K562 (cell line): ENCODE measurements at regions not wholly inside any gene's neighbourhood (a gene's known extent, or its start where the extent isn't known, plus 50 kb on each side); places are given as distances from the start of the nearest gene placed in this dataset.

Experiments
- ATAC-seq: fragments of 200-7000 bp; cut with Tn5 transposase; 3 replicates; pipeline ENCODE4 v1.9.1; 2020; ENCODE audit warnings: moderate library complexity
- BruUV-seq: library from RNA; stranded (reverse); fragments of 400-500 nt; replicated peaks from 2 replicates; lab custom pipeline; 2021; lab: Mats Ljungman, UMichigan
- CTCF ChIA-PET: fragments of 300-600 bp; formaldehyde crosslinking; extraction: SDS; loops from one replicate; lab custom pipeline; 2021; ENCODE audit warnings: low intra/inter-chr PET ratio; lab: Yijun Ruan, JAX
- POLR2A ChIA-PET: fragments of 300-600, 350-650 bp; sonication (Branson Sonifier 250); formaldehyde crosslinking; extraction: SDS; loops from one replicate; lab custom pipeline; 2021; ENCODE audit warnings: antibody characterized with exemption, inconsistent platforms; lab: Yijun Ruan, JAX
- DNase-seq, 4 experiments: peaks; one replicate each; pipeline versions ENCODE4 v3.0.0 to v3.0.0-alpha.2; 2011 to 2018; ENCODE audit warnings: low spot score in 3 of 4, mixed read lengths in 3 of 4; ENCODE audit errors: extremely low read depth in 1 of 4
- FAIRE-seq: peaks from 2 replicates; lab custom pipeline; 2011; peaks lifted over from hg19 to GRCh38; lab: Jason Lieb, UNC
- H2AFZ ChIP-seq: 2 replicates; pipeline ENCODE4 v1.6.0; 2011; ENCODE audit warnings: low read depth, low read length, control low read depth, inconsistent platforms
- H3K27ac ChIP-seq: fragments of 200-600 bp; 3 replicates; pipeline ENCODE4 v1.8.0; 2011; ENCODE audit warnings: low read depth, mild to moderate bottlenecking, control low read depth, inconsistent platforms, low read length, moderate library complexity, mixed read lengths; ENCODE audit errors: extremely low read depth
- H3K27me3 ChIP-seq, 2 experiments: fragments of 300-600 bp in 1 of 2; 2 replicates in 1 of 2; 3 replicates in 1 of 2; pipeline versions ENCODE4 v1.6.0 to v1.8.0; 2011; ENCODE audit warnings: inconsistent platforms in 2 of 2, low read length in 2 of 2, mild to moderate bottlenecking in 1 of 2, mixed read lengths in 1 of 2, moderate library complexity in 1 of 2; ENCODE audit not compliant: control insufficient read depth in 2 of 2, insufficient read depth in 2 of 2
- H3K36me3 ChIP-seq: fragments of 300-600 bp; 3 replicates; pipeline ENCODE4 v1.8.0; 2011; ENCODE audit warnings: mild to moderate bottlenecking, low read length, inconsistent platforms; ENCODE audit not compliant: control insufficient read depth, insufficient read depth
- H3K4me1 ChIP-seq, 2 experiments: fragments of 200-600 bp in 1 of 2; replicated peaks in 1 of 2; 2 replicates in 1 of 2; 3 replicates in 1 of 2; pipeline versions ENCODE4 v1.5.1 to v1.8.0; 2011; ENCODE audit warnings: inconsistent platforms in 2 of 2, low read length in 2 of 2, mild to moderate bottlenecking in 1 of 2, mixed read lengths in 1 of 2, moderate library complexity in 1 of 2; ENCODE audit not compliant: control insufficient read depth in 2 of 2, insufficient read depth in 2 of 2
- H3K4me2 ChIP-seq: 2 replicates; pipeline ENCODE4 v1.6.1; 2011; ENCODE audit warnings: low read length, control low read depth, inconsistent platforms, mixed read lengths; ENCODE audit not compliant: insufficient read depth
- H3K4me3 ChIP-seq: fragments of 200-600 bp; sonication (generic), shearing (Covaris generic); 2 replicates; pipeline ENCODE4 v1.5.1; 2016; ENCODE audit warnings: control low read depth, inconsistent platforms
- H3K79me2 ChIP-seq: fragments of 200-600 bp; 3 replicates; pipeline ENCODE4 v1.8.0; 2011; ENCODE audit warnings: low read length, inconsistent platforms; ENCODE audit not compliant: control insufficient read depth, insufficient read depth
- H3K9ac ChIP-seq, 2 experiments: 2 replicates each; pipeline versions ENCODE4 v1.6.0 to v1.6.1; 2011; ENCODE audit warnings: low read depth in 2 of 2, low read length in 2 of 2, control low read depth in 1 of 2, inconsistent platforms in 1 of 2, mild to moderate bottlenecking in 1 of 2, mixed read lengths in 1 of 2; ENCODE audit not compliant: insufficient read depth in 1 of 2
- H3K9me1 ChIP-seq: one replicate; pipeline ENCODE4 v1.6.0; 2011; ENCODE audit warnings: inconsistent platforms, mild to moderate bottlenecking, low read length, moderate library complexity; ENCODE audit not compliant: control insufficient read depth, insufficient read depth
- H3K9me3 ChIP-seq: replicated peaks from 2 replicates; pipeline ENCODE4 v1.5.1; 2011; ENCODE audit warnings: low read depth, low read length, inconsistent platforms; ENCODE audit not compliant: control insufficient read depth, insufficient read depth
- H4K20me1 ChIP-seq: replicated peaks from 2 replicates; pipeline ENCODE4 v1.6.1; 2011; ENCODE audit warnings: low read length, inconsistent platforms, mixed read lengths; ENCODE audit not compliant: control insufficient read depth, insufficient read depth
- FOXJ3 ChIP-seq: sonication (generic); formaldehyde crosslinking; IDR thresholded peaks from 2 replicates; pipeline ENCODE4 v1.4.0; 2020; ENCODE audit warnings: mild to moderate bottlenecking, missing genetic modification reagents
- GATAD2A ChIP-seq: fragments of 450-650 bp; IDR thresholded peaks from 2 replicates; pipeline ENCODE4 v1.6.1; 2017
- MCM3 ChIP-seq: fragments of 450-650 bp; IDR thresholded peaks from 2 replicates; pipeline ENCODE4 v1.6.1; 2016
- TSC22D4 ChIP-seq: fragments of 450-650 bp; IDR thresholded peaks from 2 replicates; pipeline ENCODE4 v1.6.1; 2016; ENCODE audit warnings: missing genetic modification characterization, missing biosample characterization, control low read depth
- ZNF583 ChIP-seq: fragments of 250-450 bp; sonication (Bioruptor Pico); IDR thresholded peaks from 2 replicates; pipeline ENCODE4 v1.4.0; 2020
- ZSCAN32 ChIP-seq: fragments of 450-650 bp; formaldehyde crosslinking; IDR thresholded peaks from 2 replicates; pipeline ENCODE4 v1.4.0; 2020; ENCODE audit warnings: mild to moderate bottlenecking, moderate library complexity
- ZZZ3 ChIP-seq: fragments of 450-650 bp; IDR thresholded peaks from 2 replicates; pipeline ENCODE4 v1.6.1; 2016; ENCODE audit warnings: antibody characterized with exemption, mild to moderate bottlenecking, moderate library complexity
- in situ Hi-C: fragments of 300-500 bp; cut with MboI; formaldehyde crosslinking; loops from 4 replicates; pipeline ENCODE4 v1.15.0; 2018; ENCODE audit warnings: inconsistent platforms, mixed read lengths
- intact Hi-C: fragments of 100-400 bp; cut with micrococcal nuclease; formaldehyde crosslinking; loops from 2 replicates; pipeline ENCODE4 v1.14.2; 2022
- TF ChIP-seq, protein P1 (sequence below): fragments of 450-650 bp; formaldehyde crosslinking; IDR thresholded peaks from 2 replicates; pipeline ENCODE4 v1.4.0; 2020; ENCODE audit warnings: mild to moderate bottlenecking
- TF ChIP-seq, protein P2 (sequence below): fragments of 450-650 bp; IDR thresholded peaks from 2 replicates; pipeline ENCODE4 v1.6.1; 2016; ENCODE audit warnings: low read depth, mild to moderate bottlenecking, moderate library complexity
- TF ChIP-seq, protein P3 (sequence below), 3 experiments: fragments of 200-800 bp in 1 of 3; sonication (Bioruptor generic) in 1 of 3; sonication (generic) in 1 of 3; formaldehyde crosslinking in 1 of 3; IDR thresholded peaks; 2 replicates each; pipeline versions ENCODE4 v1.6.1 to v1.8.0; 2016 to 2022; ENCODE audit warnings: mild to moderate bottlenecking in 2 of 3, missing compliant biosample characterization in 2 of 3, missing genetic modification characterization in 2 of 3, missing genetic modification reagents in 1 of 3
- TF ChIP-seq, protein P4 (sequence below): fragments of 450-650 bp; conservative IDR thresholded peaks from 2 replicates; pipeline ENCODE4 v1.6.1; 2016; ENCODE audit warnings: missing genetic modification characterization, low read depth, mild to moderate bottlenecking, control low read depth, missing compliant biosample characterization

DNA sequence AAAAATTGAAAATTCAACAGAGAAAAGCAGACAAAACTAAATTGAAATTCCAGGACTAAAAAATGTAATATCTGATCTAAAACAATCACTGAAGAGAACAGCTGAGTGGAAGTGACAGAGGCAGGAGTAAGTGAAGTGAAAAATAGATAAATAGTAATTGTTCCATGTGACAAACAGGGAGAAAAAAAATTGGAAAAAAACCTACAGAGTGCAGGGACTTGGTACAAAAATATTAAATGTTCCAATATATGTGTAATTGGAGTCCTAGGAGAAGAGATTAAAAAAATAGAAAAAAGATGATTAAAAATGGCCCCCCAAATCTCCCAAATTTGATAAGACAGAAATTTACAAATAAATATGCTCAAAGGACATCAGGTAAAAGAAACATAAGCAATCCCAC, 63.4 kb upstream of the NAMPT start:
- in situ Hi-C loops, result no loop called here
- no peak overlapping the region for H3K4me3 ChIP-seq
- TF ChIP-seq ZSCAN32 (CRISPR knock-in tag) (no peak), FOXJ3 (CRISPR knock-in tag) (no peak), TSC22D4 (tag) (no peak), ZNF583 (no peak), ZZZ3 (0 out of 2 replicates have a peak, but pooled peaks have one; percentile 58), GATAD2A (no peak), MCM3 (no peak)
- TF ChIP-seq, protein P1, sequence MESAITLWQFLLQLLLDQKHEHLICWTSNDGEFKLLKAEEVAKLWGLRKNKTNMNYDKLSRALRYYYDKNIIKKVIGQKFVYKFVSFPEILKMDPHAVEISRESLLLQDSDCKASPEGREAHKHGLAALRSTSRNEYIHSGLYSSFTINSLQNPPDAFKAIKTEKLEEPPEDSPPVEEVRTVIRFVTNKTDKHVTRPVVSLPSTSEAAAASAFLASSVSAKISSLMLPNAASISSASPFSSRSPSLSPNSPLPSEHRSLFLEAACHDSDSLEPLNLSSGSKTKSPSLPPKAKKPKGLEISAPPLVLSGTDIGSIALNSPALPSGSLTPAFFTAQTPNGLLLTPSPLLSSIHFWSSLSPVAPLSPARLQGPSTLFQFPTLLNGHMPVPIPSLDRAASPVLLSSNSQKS (CRISPR knock-in tag), result no peak
- TF ChIP-seq, protein P2, sequence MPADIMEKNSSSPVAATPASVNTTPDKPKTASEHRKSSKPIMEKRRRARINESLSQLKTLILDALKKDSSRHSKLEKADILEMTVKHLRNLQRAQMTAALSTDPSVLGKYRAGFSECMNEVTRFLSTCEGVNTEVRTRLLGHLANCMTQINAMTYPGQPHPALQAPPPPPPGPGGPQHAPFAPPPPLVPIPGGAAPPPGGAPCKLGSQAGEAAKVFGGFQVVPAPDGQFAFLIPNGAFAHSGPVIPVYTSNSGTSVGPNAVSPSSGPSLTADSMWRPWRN, result no peak
- TF ChIP-seq, protein P3, sequence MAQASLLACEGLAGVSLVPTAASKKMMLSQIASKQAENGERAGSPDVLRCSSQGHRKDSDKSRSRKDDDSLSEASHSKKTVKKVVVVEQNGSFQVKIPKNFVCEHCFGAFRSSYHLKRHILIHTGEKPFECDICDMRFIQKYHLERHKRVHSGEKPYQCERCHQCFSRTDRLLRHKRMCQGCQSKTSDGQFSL (CRISPR knock-in tag; IDR thresholded peaks at IDR 0.05), result no peak
- TF ChIP-seq, protein P3 (tag; IDR thresholded peaks at IDR 0.05), result no peak
- TF ChIP-seq, protein P4, sequence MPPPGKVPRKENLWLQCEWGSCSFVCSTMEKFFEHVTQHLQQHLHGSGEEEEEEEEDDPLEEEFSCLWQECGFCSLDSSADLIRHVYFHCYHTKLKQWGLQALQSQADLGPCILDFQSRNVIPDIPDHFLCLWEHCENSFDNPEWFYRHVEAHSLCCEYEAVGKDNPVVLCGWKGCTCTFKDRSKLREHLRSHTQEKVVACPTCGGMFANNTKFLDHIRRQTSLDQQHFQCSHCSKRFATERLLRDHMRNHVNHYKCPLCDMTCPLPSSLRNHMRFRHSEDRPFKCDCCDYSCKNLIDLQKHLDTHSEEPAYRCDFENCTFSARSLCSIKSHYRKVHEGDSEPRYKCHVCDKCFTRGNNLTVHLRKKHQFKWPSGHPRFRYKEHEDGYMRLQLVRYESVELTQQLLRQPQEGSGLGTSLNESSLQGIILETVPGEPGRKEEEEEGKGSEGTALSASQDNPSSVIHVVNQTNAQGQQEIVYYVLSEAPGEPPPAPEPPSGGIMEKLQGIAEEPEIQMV, result no peak

More for the DNA sequence above, 63.4 kb upstream of the NAMPT start:
- intact Hi-C loops, result loop anchor here (5.0 kb wide), 1 partner anchor 61 kb away; no protein-coding TSS in a partner anchor
- Histone ChIP-seq H3K9me3 (peaks cover 10% of the 10 kb centered on the region; the same call in 1 of the 2 replicates), H4K20me1 (no peaks in the 10 kb centered on the region), H2AFZ (no peak overlapping the region), H3K9ac (no peak overlapping the region), H3K4me1 (peaks cover 0 to 26% of the 10 kb centered on the region in 2 experiments; a peak in 3 of 5 replicates), H3K79me2 (no peaks in the 10 kb centered on the region), H3K27me3 (no peaks in the 10 kb centered on the region), H3K9me1 (no peaks in the 10 kb centered on the region), H3K27ac (no peak overlapping the region), H3K36me3 (no peaks in the 10 kb centered on the region), H3K4me2 (no peak overlapping the region)
- POLR2A ChIA-PET, result interaction anchor here (1.7 kb wide), 1 partner anchor 17 kb away, joined by 5 read pairs; no protein-coding TSS in a partner anchor
- CTCF ChIA-PET, result no interaction called here
- BruUV-seq, result no TSS peak
- FAIRE-seq, result no peak
- DNase-seq, result no peak
- ATAC-seq, result no peak
